ENCODE measurements at regions not wholly inside any gene's neighbourhood (a gene's known extent, or its start where the extent isn't known, plus 50 kb on each side); places are given as distances from the start of the nearest gene placed in this dataset. TPM values are rescaled to one million over a fixed set of nuclear protein-coding genes. Genes with fewer than 3 reads are reported as not detected.

- DNase-seq (ENCODE audit: low read depth in 2 of 3, low spot score in 2 of 3): no peak
Observed at GRCh38 chr14:62626416-62626815, 418.8 kb downstream of the KCNH5 start.

- DNase-seq (ENCODE audit: low read depth in 2 of 3, low spot score in 2 of 3): no peak
Observed at GRCh38 chr14:62629176-62629725, 416.0 kb downstream of the KCNH5 start.

GRCh38 chr14:62631176-62631575, 414.1 kb downstream of the KCNH5 start:
- DNase-seq (ENCODE audit: low read depth in 2 of 3, low spot score in 2 of 3): no peak

DNA sequence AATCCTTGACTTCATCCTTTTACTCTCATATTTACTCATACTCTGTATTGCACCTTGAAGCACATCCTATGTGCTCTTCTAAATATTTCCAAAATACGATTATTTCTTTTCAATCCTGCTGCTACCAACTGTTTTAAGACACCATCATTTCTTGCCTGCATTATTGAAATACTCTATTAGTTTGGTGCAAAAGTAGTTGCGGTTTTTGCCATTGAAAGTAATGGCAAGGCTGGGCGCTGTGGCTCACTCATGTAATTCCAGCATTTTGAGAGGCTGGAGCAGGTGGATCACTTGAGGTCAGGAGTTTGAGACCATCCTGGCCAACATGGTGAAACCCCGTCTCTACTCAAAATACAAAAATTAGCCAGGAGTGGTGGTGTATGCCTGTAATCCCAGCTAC, 412.5 kb downstream of the KCNH5 start:
- DNase-seq (ENCODE audit: low read depth in 2 of 3, low spot score in 2 of 3): no peak

DNA sequence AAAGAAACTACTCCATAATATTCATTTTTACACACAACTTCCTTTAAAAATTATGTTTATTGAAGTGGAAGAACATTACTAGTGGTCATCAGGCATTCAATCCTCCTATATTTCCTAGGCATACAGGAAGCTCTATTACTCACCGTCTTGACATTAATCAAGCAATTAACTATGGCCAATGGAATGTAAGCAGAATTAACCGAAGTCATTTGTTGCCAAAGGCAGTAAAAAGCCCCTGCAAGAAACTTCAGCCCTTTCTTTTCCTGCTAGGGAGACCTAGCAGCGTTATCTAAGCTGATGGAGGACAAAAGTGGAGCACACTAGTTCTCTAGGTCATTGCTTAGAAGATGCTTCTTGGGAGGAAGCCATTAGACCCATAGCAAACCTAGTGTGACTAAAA, 399.6 kb downstream of the KCNH5 start:
- no peak for DNase-seq (ENCODE audit: low read depth in 2 of 3, low spot score in 2 of 3)

Small RNAs in the stretch of these regions (small RNA-seq; reads per million reads assigned to genes)
- not detected for gene AL389895.1

Measured in hematopoietic multipotent progenitor cell (in vitro differentiated cells).